ENCODE measurements at regions not wholly inside any gene's neighbourhood (a gene's known extent, or its start where the extent isn't known, plus 50 kb on each side); places are given as distances from the start of the nearest gene placed in this dataset.

DNA sequence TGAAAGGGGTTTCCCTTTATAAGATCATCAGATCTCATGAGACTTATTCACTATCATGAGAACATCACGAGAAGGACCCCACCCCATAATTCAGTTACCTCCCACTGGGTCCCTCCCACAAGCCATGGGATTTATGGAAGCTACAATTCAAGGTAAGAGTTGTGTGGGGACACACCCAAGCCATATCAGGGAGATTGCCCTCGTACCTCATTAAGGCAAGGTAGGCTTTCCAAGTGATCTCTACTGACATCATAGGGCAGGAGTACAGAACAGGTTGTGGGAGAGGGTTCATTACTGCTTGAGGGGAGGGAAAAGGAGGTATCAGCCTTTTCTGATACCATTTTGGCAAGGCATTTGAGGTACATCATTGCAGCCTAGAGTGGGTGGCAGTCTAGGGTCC lies 524.6 kb downstream of the PRKD1 start:
- TF ChIP-seq, protein P1, sequence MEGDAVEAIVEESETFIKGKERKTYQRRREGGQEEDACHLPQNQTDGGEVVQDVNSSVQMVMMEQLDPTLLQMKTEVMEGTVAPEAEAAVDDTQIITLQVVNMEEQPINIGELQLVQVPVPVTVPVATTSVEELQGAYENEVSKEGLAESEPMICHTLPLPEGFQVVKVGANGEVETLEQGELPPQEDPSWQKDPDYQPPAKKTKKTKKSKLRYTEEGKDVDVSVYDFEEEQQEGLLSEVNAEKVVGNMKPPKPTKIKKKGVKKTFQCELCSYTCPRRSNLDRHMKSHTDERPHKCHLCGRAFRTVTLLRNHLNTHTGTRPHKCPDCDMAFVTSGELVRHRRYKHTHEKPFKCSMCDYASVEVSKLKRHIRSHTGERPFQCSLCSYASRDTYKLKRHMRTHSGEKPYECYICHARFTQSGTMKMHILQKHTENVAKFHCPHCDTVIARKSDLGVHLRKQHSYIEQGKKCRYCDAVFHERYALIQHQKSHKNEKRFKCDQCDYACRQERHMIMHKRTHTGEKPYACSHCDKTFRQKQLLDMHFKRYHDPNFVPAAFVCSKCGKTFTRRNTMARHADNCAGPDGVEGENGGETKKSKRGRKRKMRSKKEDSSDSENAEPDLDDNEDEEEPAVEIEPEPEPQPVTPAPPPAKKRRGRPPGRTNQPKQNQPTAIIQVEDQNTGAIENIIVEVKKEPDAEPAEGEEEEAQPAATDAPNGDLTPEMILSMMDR (IDR thresholded peaks at IDR 0.05), result no peak
- no peak for TF ChIP-seq POLR2A (IDR thresholded peaks at IDR 0.05)
